Activated T-cell treated with anti-CD3 and anti-CD28 coated beads for 4 hours (primary cell): ENCODE measurements at regions not wholly inside any gene's neighbourhood (a gene's known extent, or its start where the extent isn't known, plus 50 kb on each side); places are given as distances from the start of the nearest gene placed in this dataset.

Experiments used
- DNase-seq: peaks from one replicate; pipeline ENCODE4 v3.0.0-alpha.2; 2020

- DNase-seq = no peak
Observed at GRCh38 chr21:28826021-28826420, 166.7 kb downstream of the LTN1 start.

DNA sequence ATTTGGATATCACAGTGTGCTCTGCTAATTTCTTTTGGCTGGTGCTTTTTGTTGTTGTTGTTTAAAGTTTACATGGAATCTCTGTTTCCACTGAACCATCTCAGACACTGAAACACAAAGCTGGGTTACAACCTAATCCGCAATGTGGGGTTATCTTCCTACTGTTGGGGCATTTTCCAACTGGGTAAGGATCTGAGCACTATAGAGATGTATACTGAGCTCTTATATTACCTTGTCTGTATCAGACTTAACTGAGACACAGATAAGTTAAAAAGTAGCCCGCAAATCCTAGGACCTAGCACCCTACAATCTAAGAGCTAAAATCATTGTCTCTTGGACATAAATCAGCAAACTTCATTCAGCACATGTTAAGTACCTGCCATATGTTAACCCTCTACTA, 169.2 kb downstream of the LTN1 start:
- DNase-seq = no peak

DNA sequence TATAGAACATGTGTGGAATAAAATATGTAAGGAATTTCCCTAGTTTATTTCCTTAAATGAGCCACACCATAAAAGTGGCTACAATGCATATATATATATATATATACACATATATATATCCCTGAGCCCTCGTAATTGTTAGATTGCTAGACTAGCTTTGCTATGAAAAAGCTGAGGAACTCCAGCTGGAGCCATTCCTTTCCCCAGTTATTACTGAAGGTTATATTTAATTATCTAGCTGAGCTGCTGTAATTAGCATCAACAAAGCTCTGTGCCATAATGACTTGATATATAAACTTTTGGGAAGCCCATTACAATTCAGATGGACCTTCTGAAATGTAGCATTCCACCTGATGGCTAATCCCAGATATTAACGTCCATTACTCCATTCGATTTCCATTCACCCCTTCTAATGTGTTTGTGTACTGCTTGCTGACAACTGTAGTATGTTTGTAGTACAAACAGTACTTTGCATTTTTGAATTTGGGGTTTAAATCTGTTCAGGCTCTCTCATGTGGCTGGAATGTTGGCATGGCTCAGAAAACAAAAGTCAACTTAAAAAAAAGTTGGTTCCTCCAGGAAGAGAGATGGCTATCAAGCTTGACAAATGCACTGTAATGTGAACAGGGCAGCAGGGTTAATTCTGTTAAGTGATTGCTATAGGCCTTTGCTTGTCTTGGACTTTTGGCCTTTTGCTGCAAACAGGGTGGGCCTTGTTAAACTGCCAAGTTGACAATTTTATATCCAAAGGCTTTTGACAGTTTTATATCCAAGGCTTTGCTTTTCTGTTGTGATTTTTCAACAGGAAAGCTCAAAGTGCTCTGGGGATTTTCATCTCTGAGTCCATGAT, 170.0 kb downstream of the LTN1 start:
- DNase-seq = no peak

- no peak for DNase-seq
Observed at GRCh38 chr21:28822123-28822399, 170.6 kb downstream of the LTN1 start.

DNA sequence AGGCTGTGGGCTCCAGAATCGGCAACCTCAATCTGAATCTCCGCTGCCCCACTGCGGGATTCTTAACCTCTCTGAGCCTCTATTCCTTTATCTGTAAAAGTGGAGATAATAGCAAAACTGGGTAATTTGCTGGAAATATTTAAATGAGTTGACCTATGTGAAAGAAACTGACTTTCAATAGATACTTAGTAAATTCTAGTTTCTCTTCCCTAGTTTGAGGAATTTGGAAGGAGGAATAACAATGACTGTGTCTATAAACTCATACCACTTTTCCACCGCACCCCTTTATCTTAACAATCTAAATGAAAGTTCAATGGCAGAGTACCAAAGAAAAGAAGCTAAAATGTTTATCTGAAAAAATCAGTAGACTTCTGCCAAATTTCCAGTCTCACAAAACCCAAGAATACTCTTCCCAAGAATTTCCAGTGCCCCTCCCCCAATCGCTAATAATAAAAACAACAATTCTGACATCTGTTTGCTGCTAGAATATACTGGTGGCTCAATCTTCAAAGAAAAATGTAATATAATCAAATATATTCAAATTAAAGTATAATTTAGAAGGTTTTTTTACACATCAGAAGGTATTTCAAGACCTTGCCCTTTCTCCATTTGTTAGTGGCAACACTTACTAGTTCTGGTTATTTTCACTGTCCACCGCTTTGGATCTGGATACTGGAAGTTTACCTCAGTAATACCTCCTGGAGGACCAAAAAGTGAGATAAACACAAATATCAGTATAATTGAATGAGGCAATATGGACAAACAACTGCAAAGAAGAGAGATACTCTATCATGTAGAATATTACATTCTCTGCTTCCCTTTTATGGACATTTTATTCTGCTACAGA, 171.2 kb downstream of the LTN1 start:
- no peak for DNase-seq

DNA sequence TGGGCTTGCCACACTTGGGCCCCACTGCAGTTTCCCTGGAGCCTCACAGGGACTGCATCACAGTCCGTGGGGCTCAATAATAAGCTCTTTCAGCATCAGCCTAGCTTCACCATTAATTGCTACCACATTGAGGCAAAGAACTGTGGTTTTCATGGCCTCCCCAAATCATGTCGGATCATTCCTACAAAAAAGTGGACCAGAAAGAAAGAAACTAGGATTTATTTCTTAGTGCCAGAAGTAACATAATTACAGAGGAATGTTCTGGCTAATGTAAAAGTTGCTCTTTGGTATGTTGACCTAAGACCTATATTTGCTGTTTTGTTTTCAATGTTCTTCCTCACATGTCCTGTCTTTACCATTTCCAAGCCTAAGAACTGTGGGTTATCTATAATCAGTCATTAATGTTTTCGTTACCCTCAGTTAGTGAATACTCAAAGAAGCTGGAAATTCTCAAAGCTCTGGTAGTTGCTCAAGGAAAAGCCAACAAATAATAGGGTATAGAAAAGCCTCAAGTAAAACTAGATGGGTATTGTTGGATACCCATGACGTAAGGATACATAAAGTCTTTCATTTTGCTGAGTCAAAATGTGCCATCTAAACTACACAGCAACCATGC, 173.9 kb downstream of the LTN1 start:
- DNase-seq = no peak

DNA sequence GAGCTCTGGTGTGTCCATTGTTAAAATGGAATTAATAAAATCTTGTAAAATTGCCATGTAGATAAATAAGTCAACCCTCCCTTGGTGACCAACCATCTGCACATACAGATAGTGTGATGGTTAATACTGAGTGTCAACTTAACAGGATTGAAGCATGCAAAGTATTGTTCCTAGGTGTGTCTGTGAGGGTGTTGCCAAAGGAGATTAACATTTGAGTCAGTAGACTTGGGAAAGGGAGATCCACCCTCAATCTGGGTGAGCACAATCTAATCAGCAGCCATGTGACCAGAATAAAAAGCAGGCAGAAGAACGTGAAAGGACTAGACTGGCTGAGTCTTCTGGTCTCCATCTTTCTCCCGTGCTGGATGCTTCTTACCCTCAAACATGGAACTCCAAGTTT, 174.8 kb downstream of the LTN1 start:
- DNase-seq = no peak

DNA sequence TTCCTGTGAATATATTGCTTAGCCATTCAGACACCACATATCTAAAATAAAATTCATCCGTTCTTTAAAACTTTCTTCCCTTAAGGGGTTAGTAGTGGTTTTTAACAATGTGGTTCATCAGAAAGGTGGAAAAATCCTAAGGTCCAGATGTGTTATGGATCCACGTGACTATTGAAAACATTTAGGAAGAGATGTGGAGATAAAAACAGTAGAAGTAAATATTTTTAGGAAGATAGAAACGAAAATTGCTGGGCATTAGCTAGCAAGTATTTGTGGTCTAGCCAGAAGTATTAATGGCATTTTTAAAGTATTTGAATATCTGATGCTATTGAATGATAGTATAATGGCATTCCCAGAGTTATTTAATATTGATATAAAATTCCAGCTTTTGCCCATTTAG, 180.8 kb downstream of the LTN1 start:
- DNase-seq = no peak

DNA sequence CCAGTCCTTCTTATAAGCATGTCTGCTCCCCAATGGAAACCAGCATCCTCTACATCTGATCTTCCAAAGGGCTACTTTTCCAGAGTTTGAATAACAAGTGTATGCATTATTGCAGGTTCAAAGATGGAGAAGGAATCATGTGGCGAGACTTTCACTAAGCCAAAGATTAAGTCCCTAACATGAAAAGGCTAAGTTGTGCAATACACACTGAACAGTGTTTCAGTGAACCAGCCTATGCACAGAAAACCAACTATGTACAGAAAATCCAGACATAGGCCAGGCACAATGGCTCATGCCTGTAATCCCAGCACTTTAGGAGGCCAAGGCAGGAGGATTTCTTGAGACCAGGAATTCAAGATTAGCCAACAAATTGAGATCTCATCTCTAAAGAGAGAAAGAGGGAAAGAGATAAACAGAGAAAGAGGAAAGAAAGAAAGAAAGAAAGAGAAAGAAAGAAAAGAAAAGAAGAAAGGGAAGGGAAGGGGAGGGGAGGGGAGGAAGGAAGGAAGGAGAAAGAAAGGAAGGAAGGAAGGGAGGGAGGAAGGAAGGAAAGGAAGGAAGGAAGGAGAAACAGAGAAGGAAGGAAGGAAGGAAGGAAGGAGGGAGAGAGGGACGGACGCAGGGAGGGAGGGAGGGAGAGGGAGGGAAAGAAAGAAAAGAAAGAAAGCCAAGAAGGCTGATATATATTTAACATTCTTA, 181.7 kb downstream of the LTN1 start:
- no peak for DNase-seq

- no peak for DNase-seq
Observed at GRCh38 chr21:28805885-28806284, 186.8 kb downstream of the LTN1 start.

- no peak for DNase-seq
Observed at GRCh38 chr21:28804089-28804670, 188.5 kb downstream of the LTN1 start.

GRCh38 chr21:28801906-28802305, 190.8 kb downstream of the LTN1 start:
- no peak for DNase-seq

GRCh38 chr21:28799926-28800325, 192.8 kb downstream of the LTN1 start:
- no peak for DNase-seq

DNA sequence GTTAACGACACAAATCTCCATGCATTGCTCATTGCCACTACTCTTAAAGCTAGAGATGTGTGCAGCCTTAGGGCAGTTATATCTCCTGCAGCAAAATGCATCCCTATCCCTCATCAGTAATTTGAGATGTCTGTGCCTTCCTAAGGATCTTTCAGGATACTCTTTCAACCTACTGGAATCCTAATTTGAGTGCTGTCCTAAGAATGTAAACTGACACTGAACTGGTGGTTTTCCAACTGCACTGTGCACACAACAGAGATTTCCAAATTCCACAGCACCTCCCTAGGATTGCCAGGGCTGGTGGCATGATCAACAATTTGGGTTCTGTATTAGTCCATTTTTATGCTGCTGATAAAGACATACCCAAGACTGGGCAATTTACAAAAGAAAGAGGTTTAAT, 193.9 kb downstream of the LTN1 start:
- no peak for DNase-seq

- no peak for DNase-seq
Observed at GRCh38 chr21:28795251-28795650, 197.4 kb downstream of the LTN1 start.

DNA sequence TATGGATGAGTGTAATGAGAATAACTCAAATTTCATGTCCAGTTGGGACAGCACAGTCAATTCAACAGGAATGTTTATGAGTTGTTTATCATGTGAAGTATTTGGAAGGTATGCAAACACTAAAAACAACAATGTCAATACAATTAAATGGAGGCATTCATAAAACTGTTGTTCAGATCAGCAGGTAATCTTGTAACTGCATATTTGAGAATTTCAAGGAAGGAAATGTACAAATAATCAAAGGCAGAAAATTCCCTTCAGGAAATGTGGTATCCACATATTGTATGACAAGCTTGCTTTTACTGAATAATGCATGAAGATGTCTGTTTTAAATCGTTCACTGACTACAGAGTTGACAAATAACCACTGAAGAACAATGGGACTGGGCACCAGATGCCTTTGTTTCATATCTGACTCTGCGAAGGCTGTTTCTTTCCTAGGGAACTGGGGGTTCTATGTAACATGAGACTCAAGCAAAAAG, 198.3 kb downstream of the LTN1 start:
- DNase-seq = no peak

- no peak for DNase-seq
Observed at GRCh38 chr21:28793043-28793442, 199.6 kb downstream of the LTN1 start.

- no peak for DNase-seq
Observed at GRCh38 chr21:28791595-28792282, 200.9 kb downstream of the LTN1 start.

- DNase-seq = no peak
Observed at GRCh38 chr21:28790335-28790734, 202.3 kb downstream of the LTN1 start.

GRCh38 chr21:28789523-28789922, 203.2 kb downstream of the LTN1 start:
- no peak for DNase-seq

GRCh38 chr21:28788030-28788429, 204.6 kb downstream of the LTN1 start:
- DNase-seq = no peak

DNA sequence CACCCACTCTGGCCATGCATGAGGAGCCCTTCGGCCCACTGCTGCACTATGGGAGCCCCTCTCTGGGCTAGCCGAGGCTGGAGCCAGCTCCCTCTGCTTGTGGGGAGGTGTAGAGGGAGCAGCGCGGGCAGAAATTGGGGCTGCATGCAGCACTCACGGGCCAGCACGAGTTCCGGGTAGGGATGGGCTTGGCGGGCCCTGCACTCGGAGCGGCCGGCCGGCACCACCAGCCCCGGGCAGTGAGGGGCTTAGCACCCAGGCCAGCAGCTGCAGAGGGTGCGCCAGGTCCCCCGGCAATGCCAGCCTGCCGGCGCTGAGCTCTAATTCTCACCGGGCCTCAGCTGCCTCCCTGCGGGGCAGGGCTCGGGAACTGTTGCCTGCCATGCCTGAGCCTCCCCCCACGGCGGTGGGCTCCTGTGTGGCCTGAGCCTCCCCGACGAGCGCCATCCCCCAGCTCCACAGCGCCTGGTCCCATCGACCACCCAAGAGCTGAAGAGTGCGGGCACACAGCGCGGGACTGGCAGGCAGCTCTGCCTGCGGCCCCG, 209.0 kb downstream of the LTN1 start:
- no peak for DNase-seq
